Naive thymus-derived CD8-positive, alpha-beta T cell (primary cell): ENCODE measurements at regions not wholly inside any gene's neighbourhood (a gene's known extent, or its start where the extent isn't known, plus 50 kb on each side); places are given as distances from the start of the nearest gene placed in this dataset.

Experiments used
- ATAC-seq, 2 donors: fragments of 150-1000 bp; cut with Tn5 transposase in 1 of 2; sonication (Bioruptor Pico), chemical (Tn5 transposase) in 1 of 2; 1 replicate in 1 of 2; 2 replicates in 1 of 2; pipeline ENCODE4 v1.10.0; 2021; ENCODE audit warnings: mild to moderate bottlenecking in 2 of 2, moderate library complexity in 2 of 2
- POLR2A ChIA-PET: fragments of 350-600 bp; sonication (Branson Sonifier 250); formaldehyde crosslinking; loops from one replicate; lab custom pipeline; 2021; ENCODE audit warnings: antibody characterized with exemption; lab: Charles Lee
- DNase-seq, 10 donors: peaks; one replicate each; pipeline versions ENCODE4 v3.0.0 to v3.0.0-alpha.2; 2020 to 2022
- H3K27ac Mint-ChIP-seq, 10 donors: one replicate each; pipeline ENCODE4 v1.8.0; 2020 to 2022; ENCODE audit warnings: mild to moderate bottlenecking in 10 of 10, mixed read lengths in 10 of 10, moderate library complexity in 4 of 10, inconsistent platforms in 1 of 10
- H3K27me3 Mint-ChIP-seq, 5 donors: one replicate each; pipeline ENCODE4 v1.8.0; 2021 to 2022; ENCODE audit warnings: mixed read lengths in 5 of 5
- H3K36me3 Mint-ChIP-seq, 3 donors: one replicate each; pipeline ENCODE4 v1.8.0; 2020 to 2022; ENCODE audit warnings: mixed read lengths in 3 of 3, mild to moderate bottlenecking in 2 of 3, inconsistent platforms in 1 of 3
- H3K4me1 Mint-ChIP-seq, 4 donors: one replicate each; pipeline ENCODE4 v1.8.0; 2021 to 2022; ENCODE audit warnings: mixed read lengths in 4 of 4
- H3K4me3 Mint-ChIP-seq, 10 donors: one replicate each; pipeline ENCODE4 v1.8.0; 2020 to 2022; ENCODE audit warnings: mild to moderate bottlenecking in 10 of 10, mixed read lengths in 10 of 10, moderate library complexity in 6 of 10, inconsistent platforms in 1 of 10
- H3K9me3 Mint-ChIP-seq, 9 donors: one replicate each; pipeline ENCODE4 v1.8.0; 2020 to 2022; ENCODE audit warnings: mixed read lengths in 9 of 9, mild to moderate bottlenecking in 3 of 9, inconsistent platforms in 1 of 9, moderate library complexity in 1 of 9

GRCh38 chr17:22453181-22453580, 760.9 kb downstream of the KCNJ18 start:
- no peak for DNase-seq
- H3K27me3 Mint-ChIP-seq: no peaks in the 10 kb centered on the region
- POLR2A ChIA-PET: no interaction called here

DNA sequence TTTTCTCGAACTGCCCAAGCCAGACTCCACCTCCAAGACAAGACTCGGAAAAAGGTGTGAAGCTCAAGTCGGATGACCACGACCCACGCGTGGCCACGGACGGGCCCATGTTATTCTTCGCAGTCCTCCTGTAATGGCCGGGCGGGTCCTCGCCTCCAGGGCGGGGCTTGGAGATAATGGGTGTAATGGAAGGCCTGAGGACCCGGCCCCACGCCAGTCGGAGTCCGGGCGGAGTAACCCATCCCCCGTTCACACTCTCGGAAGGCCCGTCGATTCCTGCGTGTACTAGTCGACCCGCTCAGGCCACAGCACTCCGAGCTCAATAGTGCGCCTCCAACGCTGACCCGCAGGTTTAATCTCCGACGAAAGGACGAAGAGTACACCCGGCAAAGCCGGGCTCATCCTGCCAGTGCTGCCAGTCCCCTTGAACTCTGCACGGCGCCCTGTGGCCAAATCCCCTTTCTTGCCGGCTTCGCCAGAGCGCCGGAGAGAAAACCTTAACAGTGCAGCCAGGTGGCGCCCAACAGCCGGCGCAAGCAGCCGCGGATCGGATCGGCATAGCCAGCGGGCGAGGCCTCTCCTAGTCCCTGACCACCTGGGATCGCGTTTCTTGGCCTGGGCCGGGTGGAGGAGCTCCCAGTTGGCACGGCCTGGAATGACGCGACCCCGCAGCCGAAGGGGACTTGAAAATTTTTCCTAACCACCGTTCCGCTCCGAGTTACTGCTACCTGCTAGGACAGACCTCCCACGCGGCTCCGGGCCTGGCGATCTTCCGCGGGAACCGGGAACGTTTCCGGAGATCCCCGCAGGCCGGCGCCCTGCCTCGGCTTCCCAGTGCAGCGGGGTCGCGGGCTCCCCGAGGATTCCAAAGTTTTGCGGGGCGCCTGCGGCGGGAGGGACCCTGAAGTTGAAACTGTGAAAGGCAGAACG, 762.0 kb downstream of the KCNJ18 start:
- Mint-ChIP-seq H3K27ac (no peak overlapping the region), H3K4me1 (no peaks in the 10 kb centered on the region), H3K27me3 (no peaks in the 10 kb centered on the region), H3K4me3 (no peak overlapping the region), H3K9me3 (peaks cover 4 to 36% (median 20%) of the 10 kb centered on the region in 9 donors), H3K36me3 (no peaks in the 10 kb centered on the region)
- POLR2A ChIA-PET: no interaction called here
- DNase-seq: no peak
- ATAC-seq: no peak

More at GRCh38 chr17:22453181-22453580, 760.9 kb downstream of the KCNJ18 start:
- H3K4me1 Mint-ChIP-seq: no peaks in the 10 kb centered on the region
- H3K36me3 Mint-ChIP-seq: no peaks in the 10 kb centered on the region
- H3K27ac Mint-ChIP-seq: no peak overlapping the region
- no peak overlapping the region for H3K4me3 Mint-ChIP-seq
- peaks cover 4 to 32% (median 18%) of the 10 kb centered on the region in 9 donors for H3K9me3 Mint-ChIP-seq
- no peak for ATAC-seq

- DNase-seq (no peak), ATAC-seq (no peak)
- POLR2A ChIA-PET: no interaction called here
- Mint-ChIP-seq H3K4me3 (no peak overlapping the region), H3K4me1 (no peaks in the 10 kb centered on the region), H3K27ac (no peak overlapping the region), H3K9me3 (peaks cover 0 to 49% (median 22%) of the 10 kb centered on the region in 9 donors), H3K27me3 (no peaks in the 10 kb centered on the region), H3K36me3 (peaks cover 0 to 12% (median 0%) of the 10 kb centered on the region in 3 donors)
These were observed 767.1 kb downstream of the KCNJ18 start for GRCh38 chr17:22459331-22459952.

DNA sequence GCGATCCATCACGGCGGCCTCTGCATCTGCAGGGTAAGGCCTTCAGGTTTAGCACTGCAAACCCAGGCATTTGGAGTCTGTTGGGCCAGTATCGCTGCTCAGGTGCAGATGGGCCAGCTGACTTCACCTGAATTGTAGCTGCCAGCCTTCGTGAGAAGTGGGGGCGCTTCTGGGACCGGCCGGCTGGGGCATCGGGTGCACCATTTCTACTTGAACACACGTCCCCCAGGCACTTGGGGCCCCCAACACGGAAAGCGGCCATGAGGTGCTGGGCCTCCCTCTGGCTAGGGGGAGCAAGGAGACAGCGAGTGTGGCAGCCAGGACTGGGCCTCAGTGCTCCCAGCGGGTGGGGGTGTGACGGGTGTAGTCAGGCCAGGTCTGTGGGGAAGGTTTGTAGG, 767.6 kb downstream of the KCNJ18 start:
- POLR2A ChIA-PET: no interaction called here
- no peak overlapping the region for H3K4me3 Mint-ChIP-seq
- no peaks in the 10 kb centered on the region for H3K27me3 Mint-ChIP-seq
- ATAC-seq: no peak
- no peaks in the 10 kb centered on the region for H3K4me1 Mint-ChIP-seq
- H3K36me3 Mint-ChIP-seq: peaks cover 0 to 12% (median 0%) of the 10 kb centered on the region in 3 donors
- H3K9me3 Mint-ChIP-seq: peaks cover 0 to 47% (median 21%) of the 10 kb centered on the region in 9 donors
- H3K27ac Mint-ChIP-seq: no peak overlapping the region
- no peak for DNase-seq

DNA sequence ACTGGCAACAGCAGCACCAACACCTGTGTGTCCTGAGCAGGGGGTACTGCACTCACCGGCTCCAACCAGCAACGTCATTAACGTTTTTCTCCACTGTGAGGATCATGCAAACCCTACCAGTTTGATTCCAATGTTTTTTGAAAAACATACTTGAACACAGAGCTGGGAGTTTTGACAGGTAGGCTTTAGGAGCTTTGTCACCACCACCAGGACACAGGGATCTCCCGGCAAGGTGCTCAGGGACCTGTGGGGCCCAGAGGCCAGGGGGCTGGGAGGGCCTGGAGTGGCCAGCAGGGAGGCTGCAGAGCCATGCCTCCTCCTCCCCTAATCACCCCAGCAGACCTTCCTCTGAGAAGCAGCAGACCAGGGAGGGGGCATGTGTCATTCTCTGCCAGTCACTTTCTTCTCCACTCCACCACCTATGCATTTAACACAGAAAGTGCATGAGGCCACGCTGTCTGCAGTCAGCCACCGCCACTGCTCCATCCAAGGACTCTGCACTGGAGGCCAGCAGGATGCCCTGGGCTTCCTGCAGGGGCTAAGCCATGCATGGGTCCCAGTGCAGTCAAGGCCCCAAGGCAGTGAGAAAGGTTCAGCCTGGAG, 768.2 kb downstream of the KCNJ18 start:
- peaks cover 0 to 44% (median 18%) of the 10 kb centered on the region in 9 donors for H3K9me3 Mint-ChIP-seq
- ATAC-seq: no peak
- POLR2A ChIA-PET: no interaction called here
- no peaks in the 10 kb centered on the region for H3K27me3 Mint-ChIP-seq
- H3K4me3 Mint-ChIP-seq: no peak overlapping the region
- DNase-seq: no peak
- no peaks in the 10 kb centered on the region for H3K4me1 Mint-ChIP-seq
- peaks cover 0 to 12% (median 0%) of the 10 kb centered on the region in 3 donors for H3K36me3 Mint-ChIP-seq
- no peak overlapping the region for H3K27ac Mint-ChIP-seq

GRCh38 chr17:22461460-22462145, 769.3 kb downstream of the KCNJ18 start:
- Mint-ChIP-seq H3K4me1 (no peaks in the 10 kb centered on the region), H3K36me3 (peaks cover 0 to 16% (median 0%) of the 10 kb centered on the region in 3 donors), H3K27ac (no peak overlapping the region), H3K9me3 (peaks cover 0 to 43% (median 21%) of the 10 kb centered on the region in 9 donors), H3K27me3 (no peaks in the 10 kb centered on the region), H3K4me3 (no peak overlapping the region)
- POLR2A ChIA-PET: no interaction called here
- no peak for ATAC-seq
- no peak for DNase-seq

DNA sequence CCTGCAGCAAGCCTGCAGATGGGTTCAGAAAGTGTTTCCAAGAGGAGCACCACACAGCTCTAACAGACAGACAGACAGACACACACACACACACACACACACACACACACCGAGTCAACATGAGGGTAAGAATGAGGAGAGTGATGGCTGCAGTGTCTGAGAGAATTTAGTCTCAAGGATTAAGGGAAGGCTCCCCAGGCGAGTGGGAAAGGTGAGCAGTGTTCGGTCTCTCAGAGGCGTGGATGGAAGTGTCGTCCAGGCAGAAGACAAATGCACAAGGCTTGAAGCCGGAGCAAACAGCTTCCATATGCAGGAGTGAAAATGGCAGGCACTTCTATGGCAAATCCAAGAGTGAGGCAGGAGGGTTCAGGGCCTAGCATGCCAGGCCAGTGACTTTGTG, 770.1 kb downstream of the KCNJ18 start:
- Mint-ChIP-seq H3K27me3 (no peaks in the 10 kb centered on the region), H3K27ac (no peak overlapping the region), H3K9me3 (peaks cover 0 to 44% (median 19%) of the 10 kb centered on the region in 9 donors), H3K36me3 (peaks cover 0 to 17% (median 0%) of the 10 kb centered on the region in 3 donors), H3K4me3 (no peak overlapping the region), H3K4me1 (no peaks in the 10 kb centered on the region)
- ATAC-seq (no peak), DNase-seq (no peak)
- POLR2A ChIA-PET: no interaction called here

DNA sequence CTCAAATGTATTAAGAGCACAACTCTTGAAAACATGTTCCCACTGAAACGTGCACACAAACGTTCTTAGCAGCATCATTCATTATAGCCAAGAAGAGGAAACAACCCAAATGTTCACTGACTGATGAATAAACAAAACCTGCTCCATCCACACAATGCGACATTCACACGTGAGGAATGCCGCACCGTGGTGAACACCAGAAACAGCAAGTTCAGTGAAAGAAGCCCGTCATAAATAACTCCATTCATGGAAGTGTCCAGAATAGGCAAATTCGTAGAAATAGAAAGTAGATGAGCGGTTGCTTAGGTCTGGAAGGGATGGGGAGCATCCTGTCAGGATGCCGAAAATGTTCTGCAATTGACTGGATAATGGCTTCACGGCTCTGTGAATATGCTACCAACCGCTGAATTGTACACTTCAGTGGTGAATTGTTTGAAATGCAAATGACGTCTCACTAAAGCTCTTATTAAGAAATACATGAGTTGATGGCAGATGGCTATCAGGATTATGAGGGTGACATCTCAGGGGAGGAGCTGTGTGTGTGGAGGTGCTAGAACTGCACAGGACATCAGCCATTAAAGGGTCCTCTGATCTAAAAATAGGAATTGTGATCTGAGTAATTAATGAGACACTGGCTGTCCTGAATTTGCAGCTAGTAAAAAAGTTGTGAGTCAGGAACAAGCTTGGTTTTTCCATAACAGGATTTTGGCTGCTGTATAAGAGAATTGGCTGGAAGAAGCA, 771.0 kb downstream of the KCNJ18 start:
- no peak overlapping the region for H3K4me3 Mint-ChIP-seq
- no peak for DNase-seq
- peaks cover 1 to 43% (median 19%) of the 10 kb centered on the region in 9 donors for H3K9me3 Mint-ChIP-seq
- no peak for ATAC-seq
- H3K4me1 Mint-ChIP-seq: no peaks in the 10 kb centered on the region
- H3K36me3 Mint-ChIP-seq: peaks cover 0 to 17% (median 0%) of the 10 kb centered on the region in 3 donors
- POLR2A ChIA-PET: no interaction called here
- H3K27ac Mint-ChIP-seq: no peak overlapping the region
- H3K27me3 Mint-ChIP-seq: no peaks in the 10 kb centered on the region

- no peaks in the 10 kb centered on the region for H3K27me3 Mint-ChIP-seq
- ATAC-seq (no peak), DNase-seq (no peak)
- peaks cover 1 to 41% (median 16%) of the 10 kb centered on the region in 9 donors for H3K9me3 Mint-ChIP-seq
- H3K4me3 Mint-ChIP-seq: no peak overlapping the region
- no peaks in the 10 kb centered on the region for H3K4me1 Mint-ChIP-seq
- H3K36me3 Mint-ChIP-seq: peaks cover 0 to 17% (median 0%) of the 10 kb centered on the region in 3 donors
- POLR2A ChIA-PET: no interaction called here
- no peak overlapping the region for H3K27ac Mint-ChIP-seq
These were observed 771.7 kb downstream of the KCNJ18 start for GRCh38 chr17:22464041-22464440.

- Mint-ChIP-seq H3K36me3 (peaks cover 0 to 5% (median 0%) of the 10 kb centered on the region in 3 donors), H3K27ac (no peak overlapping the region), H3K27me3 (no peaks in the 10 kb centered on the region), H3K4me1 (no peaks in the 10 kb centered on the region), H3K9me3 (peaks cover 0 to 33% (median 24%) of the 10 kb centered on the region in 9 donors), H3K4me3 (no peak overlapping the region)
- DNase-seq (no peak), ATAC-seq (no peak)
- POLR2A ChIA-PET: no interaction called here
These were observed 775.4 kb downstream of the KCNJ18 start for GRCh38 chr17:22467720-22468119.

- DNase-seq (no peak), ATAC-seq (no peak)
- Mint-ChIP-seq H3K27ac (no peak overlapping the region), H3K36me3 (peaks cover 0 to 5% (median 0%) of the 10 kb centered on the region in 3 donors), H3K4me1 (no peaks in the 10 kb centered on the region), H3K4me3 (no peak overlapping the region), H3K27me3 (no peaks in the 10 kb centered on the region), H3K9me3 (peaks cover 3 to 28% (median 14%) of the 10 kb centered on the region in 9 donors)
- POLR2A ChIA-PET: no interaction called here
These were observed 777.0 kb downstream of the KCNJ18 start for GRCh38 chr17:22469101-22469880.
